ENCODE measurements at regions not wholly inside any gene's neighbourhood (a gene's known extent, or its start where the extent isn't known, plus 50 kb on each side); places are given as distances from the start of the nearest gene placed in this dataset.

GRCh38 chr2:16767789-16768476 is 102.3 kb upstream of the CYRIA start:
- ATAC-seq: no peak
- ChIA-PET POLR2A (no interaction called here), CTCF (no interaction called here)
- Histone ChIP-seq H3K9me3 (ENCODE audit: control insufficient read depth, insufficient read depth, low read depth, low read length) (no peaks in the 10 kb centered on the region), H3K27me3 (ENCODE audit: control insufficient read depth, insufficient read depth, low read length) (peaks cover 3% of the 10 kb centered on the region; the same call in 1 of the 2 replicates), H3K36me3 (ENCODE audit: control insufficient read depth, insufficient read depth, low read length) (no peaks in the 10 kb centered on the region), H3K4me3 (ENCODE audit: low read depth in 2 of 2, low read length in 2 of 2) (no peak overlapping the region), H3K4me1 (ENCODE audit: control insufficient read depth, insufficient read depth, low read length) (no peaks in the 10 kb centered on the region), H3K27ac (ENCODE audit: low read length) (no peak overlapping the region)
- intact Hi-C loops (cut with micrococcal nuclease; ENCODE audit: unreplicated experiment) (no loop called here), in situ Hi-C loops (cut with HindIII; ENCODE audit: low pct_unique_long_range_greater_than_20kb, low sequenced_read_pairs) (no loop called here)
- BruUV-seq (replicated peaks): no TSS peak
- DNase-seq (ENCODE audit: low read depth, low spot score): no peak
- TF ChIP-seq TCF7L2 (IDR thresholded peaks at IDR 0.05; ENCODE audit: low read depth, low read length) (no peak), POLR2AphosphoS5 (IDR thresholded peaks at IDR 0.05; ENCODE audit: low read depth, low read length) (no peak), CTCF (IDR thresholded peaks at IDR 0.05) (no peak), SIN3A (IDR thresholded peaks at IDR 0.05; ENCODE audit: borderline replicate concordance, insufficient read depth, low read depth, low read length) (no peak), REST (IDR thresholded peaks at IDR 0.05; ENCODE audit: insufficient read depth in 1 of 2, low read depth in 2 of 2, low read length in 1 of 2) (no peak)

GRCh38 chr2:16765356-16765755 is 99.7 kb upstream of the CYRIA start:
- POLR2A ChIA-PET: no interaction called here
- Histone ChIP-seq H3K27ac (ENCODE audit: low read length) (no peak overlapping the region), H3K9me3 (ENCODE audit: control insufficient read depth, insufficient read depth, low read depth, low read length) (no peaks in the 10 kb centered on the region), H3K4me3 (ENCODE audit: low read depth in 2 of 2, low read length in 2 of 2) (no peak overlapping the region), H3K27me3 (ENCODE audit: control insufficient read depth, insufficient read depth, low read length) (peaks cover 3% of the 10 kb centered on the region; the same call in 1 of the 2 replicates), H3K4me1 (ENCODE audit: control insufficient read depth, insufficient read depth, low read length) (no peaks in the 10 kb centered on the region), H3K36me3 (ENCODE audit: control insufficient read depth, insufficient read depth, low read length) (no peaks in the 10 kb centered on the region)
- no peak for DNase-seq (ENCODE audit: low read depth, low spot score)
- TF ChIP-seq REST (IDR thresholded peaks at IDR 0.05; ENCODE audit: insufficient read depth in 1 of 2, low read depth in 2 of 2, low read length in 1 of 2) (no peak), CTCF (IDR thresholded peaks at IDR 0.05) (no peak), POLR2AphosphoS5 (IDR thresholded peaks at IDR 0.05; ENCODE audit: low read depth, low read length) (no peak), SIN3A (IDR thresholded peaks at IDR 0.05; ENCODE audit: borderline replicate concordance, insufficient read depth, low read depth, low read length) (no peak), TCF7L2 (IDR thresholded peaks at IDR 0.05; ENCODE audit: low read depth, low read length) (no peak)
- intact Hi-C loops (cut with micrococcal nuclease; ENCODE audit: unreplicated experiment) (no loop called here), in situ Hi-C loops (cut with HindIII; ENCODE audit: low pct_unique_long_range_greater_than_20kb, low sequenced_read_pairs) (no loop called here)
- ATAC-seq: no peak
- CTCF ChIA-PET: no interaction called here
- BruUV-seq (replicated peaks): no TSS peak

All from Panc1 (cell line).